NB4 (cell line): ENCODE measurements at regions not wholly inside any gene's neighbourhood (a gene's known extent, or its start where the extent isn't known, plus 50 kb on each side); places are given as distances from the start of the nearest gene placed in this dataset.

ENCODE experiments used
- DNase-seq: peaks from one replicate; pipeline ENCODE4 v3.0.0; 2010; ENCODE audit warnings: low read depth
- H3K4me3 ChIP-seq: one replicate; pipeline ENCODE4 v1.5.1; 2011; ENCODE audit warnings: mild to moderate bottlenecking, low read depth, low read length, moderate library complexity
- CTCF ChIP-seq: IDR thresholded peaks from one replicate; pipeline ENCODE4 v1.5.1; 2012; ENCODE audit warnings: low read depth, low read length
- MAX ChIP-seq: IDR thresholded peaks from 2 replicates; pipeline ENCODE4 v1.6.1; 2011; ENCODE audit warnings: low read depth, low read length
- MYC ChIP-seq: IDR thresholded peaks from 2 replicates; pipeline ENCODE4 v1.6.1; 2011; ENCODE audit warnings: low read depth, low read length
- POLR2A ChIP-seq: IDR thresholded peaks from 2 replicates; pipeline ENCODE4 v1.6.1; 2011; ENCODE audit warnings: mild to moderate bottlenecking; ENCODE audit not compliant: insufficient read length; ENCODE audit errors: extremely low read depth

DNA sequence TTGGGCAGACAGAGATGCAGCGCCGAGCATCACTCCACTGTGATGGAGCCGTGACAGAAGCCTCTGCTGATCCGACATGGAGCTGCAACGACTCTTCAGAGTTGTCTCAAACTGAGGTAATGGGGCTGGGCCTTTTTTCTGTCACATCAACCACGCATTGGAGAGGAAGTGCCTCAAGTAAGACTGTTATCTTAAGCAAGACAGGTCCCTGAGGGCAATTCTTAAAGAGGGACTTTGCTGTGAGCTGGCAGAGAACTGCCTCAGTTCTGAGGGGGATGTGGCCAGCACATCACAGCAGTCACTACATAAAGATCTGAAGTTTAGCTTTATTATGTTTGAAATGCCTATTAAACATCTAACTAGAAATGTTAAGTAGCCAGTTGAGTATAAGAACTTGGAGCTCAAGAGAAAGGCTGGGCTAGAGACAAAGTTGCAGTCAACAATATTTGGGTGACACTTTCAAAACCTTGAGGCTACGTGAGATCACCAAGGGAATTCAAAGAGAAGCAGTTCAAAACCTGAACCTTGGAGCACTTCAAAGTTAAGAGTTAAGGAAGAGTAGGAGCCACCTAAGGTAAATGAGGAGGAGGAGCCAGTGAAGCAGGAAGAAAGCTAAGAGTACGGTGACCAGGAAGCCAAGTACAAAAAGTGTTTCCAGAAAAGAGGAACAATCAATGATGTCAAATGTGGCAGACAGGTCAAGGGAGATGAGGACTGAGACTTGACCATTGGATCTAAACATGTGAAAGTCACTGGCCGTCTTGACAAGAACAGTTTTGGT, 54.2 kb upstream of the BCL9 start:
- DNase-seq = peak; percentile 20
- TF ChIP-seq POLR2A = no peak
- TF ChIP-seq MAX = no peak
- H3K4me3 ChIP-seq = no peak overlapping the region

- no peak overlapping the region for H3K4me3 ChIP-seq
- DNase-seq = no peak
- no peak for TF ChIP-seq CTCF
- no peak for TF ChIP-seq POLR2A
- no peak for TF ChIP-seq MYC
- TF ChIP-seq MAX = no peak
Measured at GRCh38 chr1:147491098-147491497, 50.2 kb upstream of the BCL9 start.
